IMR-90 (cell line): ENCODE measurements at regions not wholly inside any gene's neighbourhood (a gene's known extent, or its start where the extent isn't known, plus 50 kb on each side); places are given as distances from the start of the nearest gene placed in this dataset.

Experiments used
- ATAC-seq: fragments of 200-7000 bp; cut with Tn5 transposase; 2 replicates; pipeline ENCODE4 v1.9.1; 2020; ENCODE audit warnings: low read depth, mild to moderate bottlenecking, moderate library complexity
- BruUV-seq: library from RNA; stranded (reverse); fragments of 400-500 nt; replicated peaks from 2 replicates; lab custom pipeline; 2021; lab: Mats Ljungman, UMichigan
- CTCF ChIA-PET: fragments of 300-600 bp; formaldehyde crosslinking; extraction: SDS; loops from one replicate; lab custom pipeline; 2021; ENCODE audit warnings: antibody characterized with exemption; lab: Yijun Ruan, JAX
- POLR2A ChIA-PET: fragments of 300-600 bp; sonication (Branson Sonifier 250); formaldehyde crosslinking; loops from one replicate; lab custom pipeline; 2022; ENCODE audit warnings: antibody characterized with exemption; ENCODE audit not compliant: unreplicated experiment; lab: Charles Lee
- DNase-seq: peaks from one replicate; pipeline ENCODE4 v3.0.0; 2013
- H2AFZ ChIP-seq: replicated peaks from 2 replicates; pipeline ENCODE3; 2013; ENCODE audit warnings: low read length, mild to moderate bottlenecking; ENCODE audit not compliant: poor library complexity
- H2AK5ac ChIP-seq: 2 replicates; pipeline ENCODE4 v1.6.1; 2013; ENCODE audit warnings: low read depth, low read length, inconsistent platforms
- H2AK9ac ChIP-seq: replicated peaks from 2 replicates; pipeline ENCODE3; 2013; ENCODE audit warnings: mild to moderate bottlenecking, low read depth, low read length, moderate library complexity; ENCODE audit not compliant: poor library complexity
- H2BK120ac ChIP-seq: 2 replicates; pipeline ENCODE4 v1.6.1; 2013; ENCODE audit warnings: low read depth, low read length, inconsistent platforms
- H2BK15ac ChIP-seq: 3 replicates; pipeline ENCODE4 v1.6.1; 2013; ENCODE audit warnings: low read depth, low read length, inconsistent platforms
- H2BK20ac ChIP-seq: 2 replicates; pipeline ENCODE4 v1.6.1; 2013; ENCODE audit warnings: low read depth, mild to moderate bottlenecking, inconsistent platforms, low read length, moderate library complexity
- H2BK5ac ChIP-seq: 2 replicates; pipeline ENCODE4 v1.6.1; 2013; ENCODE audit warnings: mild to moderate bottlenecking, low read depth, low read length, inconsistent platforms; ENCODE audit not compliant: poor library complexity, severe bottlenecking
- H3K14ac ChIP-seq: replicated peaks from 2 replicates; pipeline ENCODE4 v1.6.1; 2013; ENCODE audit warnings: low read depth, low read length, inconsistent platforms
- H3K18ac ChIP-seq: 2 replicates; pipeline ENCODE4 v1.6.1; 2013; ENCODE audit warnings: low read depth, low read length, control low read depth
- H3K23ac ChIP-seq: 2 replicates; pipeline ENCODE4 v1.6.1; 2013; ENCODE audit warnings: low read depth, low read length, inconsistent platforms
- H3K27ac ChIP-seq: 2 replicates; pipeline ENCODE4 v1.5.1; 2013; ENCODE audit warnings: mild to moderate bottlenecking, control low read depth, low read length; ENCODE audit not compliant: insufficient read depth
- H3K27me3 ChIP-seq: 2 replicates; pipeline ENCODE4 v1.6.1; 2013; ENCODE audit warnings: low read length; ENCODE audit not compliant: control insufficient read depth, insufficient read depth
- H3K36me3 ChIP-seq: 2 replicates; pipeline ENCODE4 v1.6.1; 2013; ENCODE audit warnings: low read length, mixed read lengths; ENCODE audit not compliant: control insufficient read depth, insufficient read depth
- H3K4ac ChIP-seq: 2 replicates; pipeline ENCODE4 v1.6.1; 2013; ENCODE audit warnings: low read depth, low read length, inconsistent platforms
- H3K4me1 ChIP-seq: 2 replicates; pipeline ENCODE4 v1.6.1; 2013; ENCODE audit warnings: low read length, mixed read lengths; ENCODE audit not compliant: control insufficient read depth, insufficient read depth
- H3K4me2 ChIP-seq: 2 replicates; pipeline ENCODE4 v1.6.1; 2013; ENCODE audit warnings: low read depth, mild to moderate bottlenecking, control low read depth, low read length, moderate library complexity
- H3K4me3 ChIP-seq: 2 replicates; pipeline ENCODE4 v1.5.1; 2013; ENCODE audit warnings: low read depth, mild to moderate bottlenecking, control low read depth, low read length, moderate library complexity; ENCODE audit not compliant: insufficient read depth
- H3K56ac ChIP-seq: 2 replicates; pipeline ENCODE4 v1.6.1; 2013; ENCODE audit warnings: low read length, inconsistent platforms; ENCODE audit not compliant: insufficient read depth; ENCODE audit errors: extremely low read depth
- H3K79me1 ChIP-seq, 2 experiments: 2 replicates each; pipeline ENCODE4 v1.6.1; 2013; ENCODE audit warnings: low read length in 2 of 2, inconsistent platforms in 1 of 2, low read depth in 1 of 2
- H3K9ac ChIP-seq: 2 replicates; pipeline ENCODE4 v1.6.1; 2013; ENCODE audit warnings: low read depth, low read length, control low read depth
- H3K9me1 ChIP-seq: 2 replicates; pipeline ENCODE4 v1.6.1; 2013; ENCODE audit warnings: low read length, inconsistent platforms; ENCODE audit not compliant: insufficient read depth
- H3K9me3 ChIP-seq: 2 replicates; pipeline ENCODE4 v1.6.1; 2013; ENCODE audit warnings: low read length; ENCODE audit not compliant: control insufficient read depth, insufficient read depth
- H4K20me1 ChIP-seq: 2 replicates; pipeline ENCODE4 v1.6.1; 2013; ENCODE audit warnings: low read length, inconsistent platforms; ENCODE audit not compliant: insufficient read depth
- H4K5ac ChIP-seq: 2 replicates; pipeline ENCODE4 v1.6.1; 2013; ENCODE audit warnings: mild to moderate bottlenecking, low read depth, low read length, control low read depth
- H4K8ac ChIP-seq, 2 experiments: 2 replicates each; pipeline ENCODE4 v1.6.1; 2013; ENCODE audit warnings: low read depth in 2 of 2, low read length in 2 of 2, control low read depth in 1 of 2, inconsistent platforms in 1 of 2
- H4K91ac ChIP-seq: 2 replicates; pipeline ENCODE4 v1.6.1; 2013; ENCODE audit warnings: low read depth, low read length, inconsistent platforms; ENCODE audit not compliant: insufficient read depth
- CHD1 ChIP-seq: IDR thresholded peaks from 2 replicates; pipeline ENCODE4 v1.6.1; 2012; ENCODE audit warnings: low read depth, low read length, improper control_type of control experiment
- RCOR1 ChIP-seq: IDR thresholded peaks from 2 replicates; pipeline ENCODE4 v1.6.1; 2012; ENCODE audit warnings: mild to moderate bottlenecking, low read length, improper control_type of control experiment; ENCODE audit not compliant: insufficient replicate concordance
- USF2 ChIP-seq: fragments of 150-350 bp; IDR thresholded peaks from 2 replicates; pipeline ENCODE4 v1.6.1; 2017; ENCODE audit warnings: mild to moderate bottlenecking, antibody characterized with exemption, low read length, low read depth
- WGBS, 2 experiments: methylation state at CpG; one replicate each; pipeline versions ENCODE4 v1.1.5 to v1.1.7; 2013; ENCODE audit warnings: missing lambda C conversion rate in 2 of 2; ENCODE audit not compliant: insufficient read length in 1 of 2; ENCODE audit errors: extremely low coverage in 2 of 2; 5-methylcytosine and 5-hydroxymethylcytosine counted together
- dilution Hi-C: fragments of 300-500 bp; cut with HindIII; formaldehyde crosslinking; loops from one replicate; pipeline ENCODE4 v1.14.3; 2018; ENCODE audit warnings: low sequenced_read_pairs; ENCODE audit not compliant: unreplicated experiment
- in situ Hi-C: fragments of 300-500 bp; cut with MboI; formaldehyde crosslinking; loops from 3 replicates; pipeline ENCODE4 v1.14.3; 2019; ENCODE audit warnings: low sequenced_read_pairs, inconsistent platforms, mixed read lengths
- intact Hi-C: fragments of 100-400 bp; cut with micrococcal nuclease; formaldehyde crosslinking; loops from 2 replicates; pipeline ENCODE4 v1.10.0; 2022

GRCh38 chr2:201016859-201017258 is 53.4 kb upstream of the ORC2 start:
- H3K18ac ChIP-seq: no peak overlapping the region
- H4K8ac ChIP-seq: no peak overlapping the region
- H2AK9ac ChIP-seq: no peak overlapping the region
- no peak overlapping the region for H2BK5ac ChIP-seq
- H2BK20ac ChIP-seq: no peak overlapping the region
- peaks cover 4% of the 10 kb centered on the region; the same call in 1 of the 2 replicates for H3K36me3 ChIP-seq
- H4K20me1 ChIP-seq: no peaks in the 10 kb centered on the region
- no peaks in the 10 kb centered on the region for H3K9me3 ChIP-seq
- H3K4me3 ChIP-seq: no peak overlapping the region
- H3K9me1 ChIP-seq: 0 out of 2 replicates have a peak, but pooled peaks cover 2% of the 10 kb centered on the region
- TF ChIP-seq USF2 (no peak), RCOR1 (no peak), CHD1 (no peak)
- POLR2A ChIA-PET: interaction anchor here (0.6 kb wide), 1 partner anchor 46 kb away, joined by 6 read pairs; no protein-coding TSS in a partner anchor
- no peak overlapping the region for H3K27ac ChIP-seq
- H3K4me1 ChIP-seq: peaks cover 1% of the 10 kb centered on the region; the same call in 1 of the 2 replicates
- H2AK5ac ChIP-seq: no peak overlapping the region
- no peak for DNase-seq
- H4K91ac ChIP-seq: no peak overlapping the region
- H2BK15ac ChIP-seq: no peak overlapping the region
- H3K56ac ChIP-seq: no peak overlapping the region
- H4K5ac ChIP-seq: no peak overlapping the region
- H2BK120ac ChIP-seq: no peak overlapping the region
- no peaks in the 10 kb centered on the region for H3K27me3 ChIP-seq
- no peak for ATAC-seq
- in situ Hi-C loops (no loop called here), intact Hi-C loops (no loop called here), dilution Hi-C loops (no loop called here)
- no peak overlapping the region for H3K14ac ChIP-seq
- H3K4me2 ChIP-seq: no peak overlapping the region
- no peak overlapping the region for H2AFZ ChIP-seq
- CTCF ChIA-PET: no interaction called here
- no peak overlapping the region for H3K4ac ChIP-seq
- H3K9ac ChIP-seq: no peak overlapping the region
- peaks cover 0 to 2% of the 10 kb centered on the region in 2 experiments; a peak in 3 of 4 replicates for H3K79me1 ChIP-seq
- 100% methylated on average over 1 of the region's 5 CpGs; no CpG with 5 or more reads in 1 of the 2 experiments for WGBS, 2 experiments
- BruUV-seq: no TSS peak
- H3K23ac ChIP-seq: no peak overlapping the region
